Spinal cord (tissue), 9 donors: ENCODE measurements at regions not wholly inside any gene's neighbourhood (a gene's known extent, or its start where the extent isn't known, plus 50 kb on each side); places are given as distances from the start of the nearest gene placed in this dataset.
"Not testable (repeated sequence)": the region's sequence is repeated elsewhere in the genome, so short reads cannot be mapped to it uniquely, and the experiment has no call there.

Experiments
- DNase-seq, 6 donors: peaks; one replicate each; pipeline versions ENCODE4 v3.0.0 to v3.0.0-alpha.2; 2013 to 2015; ENCODE audit warnings: low spot score in 6 of 6, low read depth in 4 of 6
- H3K27ac ChIP-seq: one replicate; pipeline ENCODE4 v1.5.1; 2013; ENCODE audit warnings: low read depth, low read length, control low read depth
- H3K27me3 ChIP-seq: one replicate; pipeline ENCODE4 v1.6.1; 2013; ENCODE audit warnings: low read length; ENCODE audit not compliant: control insufficient read depth, insufficient read depth
- H3K36me3 ChIP-seq: one replicate; pipeline ENCODE4 v1.6.1; 2013; ENCODE audit warnings: low read length; ENCODE audit not compliant: control insufficient read depth, insufficient read depth
- H3K4me1 ChIP-seq: one replicate; pipeline ENCODE4 v1.6.1; 2013; ENCODE audit warnings: low read length; ENCODE audit not compliant: control insufficient read depth, insufficient read depth
- H3K4me3 ChIP-seq: one replicate; pipeline ENCODE4 v1.5.1; 2013; ENCODE audit warnings: low read depth, low read length, control low read depth
- H3K9me3 ChIP-seq: one replicate; pipeline ENCODE4 v1.6.1; 2013; ENCODE audit warnings: low read length; ENCODE audit not compliant: control insufficient read depth, insufficient read depth
- WGBS: methylation state at CpG from one replicate; pipeline ENCODE4 v1.1.5; 2013; ENCODE audit warnings: missing lambda C conversion rate; ENCODE audit not compliant: insufficient coverage; 5-methylcytosine and 5-hydroxymethylcytosine counted together
- donor health status: healthy.

DNA sequence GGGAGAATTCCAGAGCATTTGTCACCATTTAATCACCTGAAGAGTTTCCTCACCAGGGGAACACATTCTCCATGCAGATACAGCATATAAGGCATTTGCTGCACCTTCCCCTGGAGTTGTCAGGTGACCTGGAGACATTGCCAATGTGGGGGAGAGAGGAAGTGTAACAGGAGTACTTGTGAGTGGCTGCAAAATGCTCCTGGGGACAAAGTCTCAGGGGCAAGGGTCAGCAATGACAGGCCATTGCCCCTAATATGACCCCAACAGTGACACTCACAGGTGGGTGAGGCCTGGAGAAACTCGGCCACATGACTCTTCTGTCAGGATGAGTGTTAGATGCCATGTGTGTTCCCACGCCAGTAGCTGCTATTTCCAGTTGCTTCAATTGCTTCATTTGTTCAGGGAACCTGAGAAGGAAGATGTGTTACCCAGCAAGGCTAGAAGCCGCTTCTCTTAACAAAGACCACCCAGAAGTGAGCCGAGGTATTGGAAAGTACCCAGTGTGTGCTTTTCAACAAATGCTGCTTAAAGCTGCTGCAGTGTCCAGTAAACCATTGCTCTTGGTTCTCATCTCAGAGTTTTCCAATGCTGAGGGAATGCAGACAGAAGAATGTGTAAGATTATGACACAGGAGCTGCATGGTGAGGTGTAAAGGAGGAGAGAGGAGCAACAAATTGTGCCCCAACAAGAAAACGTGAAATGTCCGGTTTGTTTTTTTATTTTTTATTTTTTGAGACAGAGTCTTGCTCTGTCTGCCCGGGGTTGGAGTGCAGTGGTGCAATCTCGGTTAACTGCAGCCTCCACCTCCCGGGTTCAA lies 128.2 kb upstream of the SLC44A1 start:
- Histone ChIP-seq H3K27me3 (no peaks in the 10 kb centered on the region), H3K36me3 (no peaks in the 10 kb centered on the region), H3K4me1 (peaks cover 33% of the 10 kb centered on the region), H3K27ac (peak overlapping the region; percentile 4), H3K9me3 (no peaks in the 10 kb centered on the region), H3K4me3 (no peak overlapping the region)
- peak in 2 of 6 donors; percentile 26 to 37 for DNase-seq
- WGBS, result 67% methylated on average over 6 of the region's 9 CpGs

DNA sequence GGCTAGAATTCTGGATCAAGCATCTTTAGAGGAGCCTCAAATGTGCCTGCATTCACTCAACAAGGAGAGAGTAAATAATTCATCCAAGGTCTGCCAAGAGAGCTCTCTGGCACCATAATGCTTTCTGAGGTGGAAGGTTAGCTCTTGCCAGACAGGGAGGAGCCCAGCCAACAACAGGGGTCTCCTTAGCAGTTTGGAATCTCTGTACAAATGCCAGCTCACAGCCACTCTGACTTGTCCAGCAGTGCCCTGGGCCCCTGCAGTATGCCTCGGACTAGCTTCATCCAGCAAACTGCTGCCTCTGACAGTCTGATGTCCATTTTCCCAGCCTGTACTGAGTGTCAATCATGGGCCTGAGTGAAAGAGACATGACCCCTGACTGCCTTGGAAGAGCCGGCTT lies 127.2 kb upstream of the SLC44A1 start:
- Histone ChIP-seq H3K9me3 (no peaks in the 10 kb centered on the region), H3K27ac (peak overlapping the region; percentile 57), H3K4me3 (no peak overlapping the region), H3K27me3 (no peaks in the 10 kb centered on the region), H3K4me1 (peaks cover 33% of the 10 kb centered on the region), H3K36me3 (no peaks in the 10 kb centered on the region)
- 25% methylated on average over 2 of the region's 2 CpGs for WGBS
- DNase-seq, result peak in 4 of 6 donors; percentile 47 to 89 (median 64)

DNA sequence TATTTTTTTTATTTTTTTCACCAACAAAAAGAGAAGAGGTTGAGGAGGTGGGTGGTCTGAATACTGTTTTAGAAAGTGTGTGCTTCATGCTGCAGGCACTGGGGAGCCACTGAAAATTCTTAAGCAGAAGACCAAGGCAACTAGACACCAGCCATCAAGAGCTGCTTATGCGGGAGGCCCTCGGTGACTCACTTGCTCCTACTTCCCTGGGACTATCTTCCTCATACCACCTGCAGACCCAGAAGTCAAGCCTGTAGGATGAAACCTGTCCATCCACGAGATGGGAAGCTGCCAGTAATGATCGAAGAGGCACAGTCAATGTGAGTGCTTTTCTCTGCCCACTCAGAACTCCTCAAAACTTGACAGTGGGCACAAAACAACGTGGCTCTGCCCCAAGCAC lies 125.8 kb upstream of the SLC44A1 start:
- WGBS, result 20% methylated on average over 4 of the region's 5 CpGs
- peaks cover 33% of the 10 kb centered on the region for H3K4me1 ChIP-seq
- no peaks in the 10 kb centered on the region for H3K9me3 ChIP-seq
- DNase-seq, result no peak
- H3K4me3 ChIP-seq, result no peak overlapping the region
- no peaks in the 10 kb centered on the region for H3K36me3 ChIP-seq
- no peaks in the 10 kb centered on the region for H3K27me3 ChIP-seq
- peak overlapping the region; percentile 83 for H3K27ac ChIP-seq

DNA sequence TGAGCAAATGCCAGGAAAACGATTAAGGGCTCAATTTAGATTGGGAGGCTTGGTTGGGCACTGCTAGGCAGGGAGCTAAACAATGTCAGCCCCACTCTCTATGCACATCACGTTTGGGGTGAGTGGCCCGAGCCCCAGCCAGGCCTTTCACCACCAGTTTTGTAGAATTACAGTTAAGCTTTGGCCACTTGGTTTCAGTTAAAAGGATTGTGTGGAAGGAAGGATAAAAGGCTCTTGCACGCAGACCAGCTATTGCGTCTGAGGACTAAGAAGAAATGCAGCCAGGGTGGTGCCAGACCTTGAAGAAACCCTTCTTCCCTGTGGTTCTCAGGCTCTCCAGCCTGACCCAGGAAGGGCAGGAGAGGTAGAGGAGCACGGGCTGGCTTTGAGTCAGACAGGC lies 125.3 kb upstream of the SLC44A1 start:
- H3K4me1 ChIP-seq, result peaks cover 33% of the 10 kb centered on the region
- no peaks in the 10 kb centered on the region for H3K27me3 ChIP-seq
- H3K4me3 ChIP-seq, result no peak overlapping the region
- H3K9me3 ChIP-seq, result no peaks in the 10 kb centered on the region
- peak; percentile 65 to 91 (median 73) for DNase-seq
- 31% methylated on average over 5 of the region's 6 CpGs for WGBS
- H3K36me3 ChIP-seq, result no peaks in the 10 kb centered on the region
- peak overlapping the region; percentile 83 for H3K27ac ChIP-seq

DNA sequence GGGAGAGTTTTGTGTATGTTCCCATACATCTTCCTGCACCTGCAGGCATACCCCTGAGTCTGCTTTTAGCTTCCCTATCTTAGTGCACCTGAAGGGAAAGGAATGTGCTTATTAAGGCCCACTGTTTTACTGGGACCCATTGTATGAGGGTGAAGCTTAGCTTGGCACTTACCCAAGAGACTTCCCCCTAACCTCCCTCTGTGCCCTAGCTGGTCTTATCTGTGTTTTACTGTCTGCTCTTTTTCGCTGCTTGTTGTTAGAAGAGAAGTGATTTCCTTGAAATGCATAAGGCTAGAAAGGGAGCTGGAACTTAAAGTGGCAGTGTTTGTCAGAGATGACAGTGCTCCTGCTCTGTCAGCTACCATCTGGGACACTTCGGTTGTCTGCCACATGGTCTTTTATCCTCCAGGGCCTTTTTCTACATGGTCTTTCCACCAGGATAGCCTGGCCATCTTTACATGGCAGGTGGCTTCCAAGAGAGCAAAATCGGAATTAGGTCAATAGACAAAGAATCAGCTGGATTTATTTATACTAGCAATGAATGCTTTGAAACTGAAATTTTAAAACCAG lies 122.5 kb upstream of the SLC44A1 start:
- 26% methylated on average over 2 of the region's 3 CpGs for WGBS
- no peaks in the 10 kb centered on the region for H3K9me3 ChIP-seq
- H3K36me3 ChIP-seq, result no peaks in the 10 kb centered on the region
- peak in 1 of 6 donors; percentile 55 for DNase-seq
- H3K27me3 ChIP-seq, result no peaks in the 10 kb centered on the region
- H3K4me3 ChIP-seq, result no peak overlapping the region
- H3K27ac ChIP-seq, result no peak overlapping the region
- peaks cover 27% of the 10 kb centered on the region for H3K4me1 ChIP-seq

DNA sequence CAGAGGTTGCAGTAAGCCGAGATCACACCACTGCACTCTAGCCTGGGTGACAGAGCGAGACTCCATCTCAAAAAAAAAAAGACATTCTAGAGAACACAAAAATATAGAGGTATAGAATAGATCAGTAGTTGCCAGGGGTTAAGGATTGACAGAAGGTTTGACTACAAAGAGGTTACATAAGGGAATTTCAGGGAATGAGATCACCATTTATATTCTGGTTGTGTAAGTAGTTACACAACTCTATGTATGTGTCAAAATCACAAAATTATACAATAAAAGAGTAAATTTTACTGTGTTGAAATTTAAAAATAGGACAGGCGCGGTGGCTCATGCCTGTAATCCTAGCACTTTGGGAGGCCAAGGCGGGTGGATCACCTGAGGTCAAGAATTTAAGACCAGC lies 119.9 kb upstream of the SLC44A1 start:
- not testable (repeated sequence) for DNase-seq, H3K36me3 ChIP-seq, H3K27ac ChIP-seq, H3K27me3 ChIP-seq, H3K4me3 ChIP-seq, H3K9me3 ChIP-seq
- 95% methylated on average over 3 of the region's 5 CpGs for WGBS
- H3K4me1 ChIP-seq, result peaks cover 15% of the 10 kb centered on the region

DNA sequence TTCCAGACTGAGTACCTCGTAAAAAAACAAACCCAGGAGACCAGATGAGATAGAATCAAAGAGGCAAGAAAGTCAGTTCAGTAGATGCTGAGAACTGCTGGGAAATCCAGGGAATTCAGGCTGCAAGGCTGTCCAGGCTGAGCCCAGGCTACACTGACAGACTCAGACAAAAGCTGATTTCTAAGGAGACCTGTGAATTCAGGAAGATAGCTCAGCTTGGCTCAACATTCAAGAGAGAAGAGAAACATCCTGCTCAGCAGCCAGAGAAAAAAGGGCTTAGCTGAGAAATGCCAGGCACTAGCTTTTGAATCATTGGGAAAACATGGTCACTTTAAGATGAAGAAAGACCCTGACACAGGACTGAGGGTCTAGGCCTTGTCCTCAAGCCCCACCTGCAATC lies 118.2 kb upstream of the SLC44A1 start:
- Histone ChIP-seq H3K4me1 (peaks cover 7% of the 10 kb centered on the region), H3K9me3 (no peaks in the 10 kb centered on the region), H3K4me3 (no peak overlapping the region), H3K27me3 (no peaks in the 10 kb centered on the region), H3K36me3 (no peaks in the 10 kb centered on the region), H3K27ac (peak overlapping the region; percentile 54)
- 40% methylated on average over 1 of the region's 1 CpG for WGBS
- DNase-seq, result peak in 2 of 6 donors; percentile 54 to 66

DNA sequence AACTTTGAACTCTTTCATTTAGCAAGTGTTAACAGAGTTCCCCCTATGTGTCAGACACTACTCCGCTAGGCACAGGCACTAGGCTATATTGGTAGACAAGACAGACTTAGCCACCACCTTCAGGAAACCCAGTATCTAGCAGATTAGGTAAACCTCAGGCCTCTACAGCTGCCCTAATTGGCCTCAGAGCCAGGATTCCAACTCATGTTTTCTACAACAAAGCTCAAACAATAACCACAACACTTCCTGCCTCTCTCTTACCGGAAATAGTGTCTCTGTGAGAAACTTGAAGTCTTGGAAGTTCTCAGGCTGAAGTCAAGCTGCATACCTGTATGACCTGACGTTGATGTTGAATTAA lies 116.6 kb upstream of the SLC44A1 start:
- peaks cover 7% of the 10 kb centered on the region for H3K4me1 ChIP-seq
- H3K27ac ChIP-seq, result no peak overlapping the region
- no peak overlapping the region for H3K4me3 ChIP-seq
- no peak for DNase-seq
- H3K9me3 ChIP-seq, result no peaks in the 10 kb centered on the region
- WGBS, result 82% methylated on average over 1 of the region's 3 CpGs
- H3K36me3 ChIP-seq, result no peaks in the 10 kb centered on the region
- H3K27me3 ChIP-seq, result no peaks in the 10 kb centered on the region

DNA sequence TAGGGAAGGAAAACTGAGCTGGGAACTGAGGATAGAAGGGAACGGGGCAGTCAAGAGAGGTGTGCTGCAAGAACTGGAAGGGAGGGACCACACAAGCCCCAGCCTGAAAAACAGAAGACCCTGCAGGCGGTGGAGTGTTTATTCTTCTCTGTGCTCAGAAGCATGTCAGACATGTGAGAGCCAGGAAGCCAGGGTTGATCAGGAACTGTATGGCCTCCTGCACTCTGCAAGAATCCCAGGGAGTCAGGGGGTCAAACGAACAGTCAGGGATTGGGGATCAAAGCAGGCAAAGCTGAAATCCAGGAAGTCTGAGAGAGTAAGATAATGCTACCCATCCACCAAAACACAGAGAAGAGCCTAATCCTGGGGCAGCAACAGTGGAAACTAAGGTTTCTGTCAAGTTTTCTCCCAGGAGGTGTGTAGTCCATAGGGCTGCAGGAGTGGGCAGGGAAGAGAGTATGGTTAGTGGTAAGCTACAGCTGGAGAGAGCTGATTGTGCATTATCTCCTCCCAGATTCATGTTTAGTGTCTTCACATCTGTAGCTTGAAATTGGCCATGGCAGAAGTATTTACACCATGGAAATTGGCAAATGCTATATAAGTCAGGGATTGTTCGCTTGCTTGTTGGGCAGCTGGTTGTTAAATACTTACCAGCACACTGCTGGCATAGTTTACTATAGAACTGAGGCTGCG lies 115.4 kb upstream of the SLC44A1 start:
- DNase-seq, result no peak
- H3K9me3 ChIP-seq, result no peaks in the 10 kb centered on the region
- no peaks in the 10 kb centered on the region for H3K36me3 ChIP-seq
- WGBS, result 70% methylated on average over 4 of the region's 5 CpGs
- no peaks in the 10 kb centered on the region for H3K27me3 ChIP-seq
- H3K4me1 ChIP-seq, result peaks cover 7% of the 10 kb centered on the region
- no peak overlapping the region for H3K4me3 ChIP-seq
- H3K27ac ChIP-seq, result peak overlapping the region; percentile 7
